DOHH2 (cell line): ENCODE measurements at regions not wholly inside any gene's neighbourhood (a gene's known extent, or its start where the extent isn't known, plus 50 kb on each side); places are given as distances from the start of the nearest gene placed in this dataset.
"Not testable (repeated sequence)": the region's sequence is repeated elsewhere in the genome, so short reads cannot be mapped to it uniquely, and the experiment has no call there.

ENCODE experiments used
- CTCF ChIP-seq: fragments of 200-600 bp; sonication (generic); IDR thresholded peaks from one replicate; pipeline ENCODE4 v1.5.1; 2014; ENCODE audit warnings: antibody characterized with exemption, mild to moderate bottlenecking, low read depth, low read length; ENCODE audit not compliant: poor library complexity, severe bottlenecking
- EZH2phosphoT487 ChIP-seq: fragments of 200-600 bp; sonication (generic); IDR thresholded peaks from 2 replicates; pipeline ENCODE4 v1.6.1; 2017; ENCODE audit warnings: borderline replicate concordance, mild to moderate bottlenecking, antibody characterized with exemption, low read length, moderate library complexity, mixed read lengths

- TF ChIP-seq CTCF, EZH2phosphoT487: not testable (repeated sequence)
These were observed 1172.4 kb upstream of the ADGRB3 start for GRCh38 chr6:67462725-67463124.
